DMS 273 (cell line): ENCODE measurements at regions not wholly inside any gene's neighbourhood (a gene's known extent, or its start where the extent isn't known, plus 50 kb on each side); places are given as distances from the start of the nearest gene placed in this dataset.
"Not testable (repeated sequence)": the region's sequence is repeated elsewhere in the genome, so short reads cannot be mapped to it uniquely, and the experiment has no call there.

Source experiments
- DNase-seq: peaks from one replicate; lab custom pipeline; 2025; ENCODE audit not compliant: unreplicated experiment; lab: John Stamatoyannopoulos, UW

DNA sequence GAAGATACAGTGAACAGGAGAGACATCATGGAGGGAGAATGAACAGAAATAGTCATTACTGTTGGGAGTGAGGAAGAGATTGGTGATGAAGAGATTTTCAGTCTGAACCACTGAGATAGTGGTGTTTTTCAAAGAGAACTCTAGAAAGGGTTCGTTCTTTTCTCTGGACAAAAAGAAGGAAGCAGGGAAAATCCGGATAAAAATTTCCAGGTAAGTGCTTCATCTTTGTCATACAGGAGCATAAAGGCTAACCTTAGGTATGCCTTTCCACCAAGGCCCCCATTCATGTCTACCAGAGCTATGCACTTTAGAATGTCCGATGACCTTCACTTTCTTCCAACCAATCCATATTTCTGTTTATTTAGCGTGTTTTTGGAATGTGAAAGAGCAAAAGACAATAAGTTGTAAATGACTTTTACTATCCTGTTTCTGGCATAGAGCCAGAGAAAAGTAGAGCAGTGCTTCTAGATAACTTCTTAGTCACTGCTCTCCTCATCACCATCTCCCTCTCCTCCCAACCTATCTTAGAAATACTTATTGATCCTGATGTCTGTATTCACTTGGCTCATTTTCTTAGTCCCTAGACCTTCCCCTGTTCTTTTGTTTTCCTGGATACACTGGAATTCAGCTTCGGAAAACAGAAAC, 116.5 kb downstream of the TTC6 start:
- no peak for DNase-seq

DNA sequence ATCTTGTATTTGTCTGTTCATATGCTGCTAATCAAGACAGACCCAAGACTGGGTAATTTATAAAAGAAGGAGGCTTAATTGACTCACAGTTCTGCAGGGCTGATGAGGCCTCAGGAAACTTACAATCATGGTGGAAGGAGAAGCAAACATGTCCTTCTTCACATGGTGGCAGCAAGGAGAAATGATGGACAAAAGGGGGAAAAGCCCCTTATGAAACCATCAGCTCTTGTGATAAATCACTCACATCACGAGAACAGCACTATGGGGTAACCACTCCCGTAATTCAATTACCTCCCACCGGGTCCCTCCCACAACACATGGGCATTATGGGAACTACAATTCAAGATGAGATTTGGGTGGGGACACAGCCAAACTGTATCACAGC, 117.0 kb downstream of the TTC6 start:
- not testable (repeated sequence) for DNase-seq

DNA sequence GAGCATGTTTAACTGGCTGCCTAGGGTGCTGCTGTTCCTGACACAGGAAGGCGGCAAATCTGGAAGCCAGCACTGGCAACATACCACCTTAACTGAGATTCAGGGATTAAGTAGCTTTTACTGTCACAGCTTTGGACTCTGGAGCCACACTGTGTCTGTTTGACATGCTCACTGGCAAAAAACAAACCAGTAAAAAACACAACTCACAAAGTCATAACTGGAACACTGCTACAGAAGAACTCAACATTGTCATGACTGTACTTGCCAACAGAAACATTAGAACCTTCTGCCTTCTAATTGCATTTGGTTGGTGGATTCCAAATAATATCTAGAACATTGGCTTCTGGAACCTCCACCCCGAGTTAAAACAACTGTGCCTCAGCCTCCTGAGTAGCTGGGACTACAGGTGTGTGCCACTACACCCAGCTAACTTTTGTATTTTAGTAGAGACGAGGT, 117.6 kb downstream of the TTC6 start:
- DNase-seq: no peak

DNA sequence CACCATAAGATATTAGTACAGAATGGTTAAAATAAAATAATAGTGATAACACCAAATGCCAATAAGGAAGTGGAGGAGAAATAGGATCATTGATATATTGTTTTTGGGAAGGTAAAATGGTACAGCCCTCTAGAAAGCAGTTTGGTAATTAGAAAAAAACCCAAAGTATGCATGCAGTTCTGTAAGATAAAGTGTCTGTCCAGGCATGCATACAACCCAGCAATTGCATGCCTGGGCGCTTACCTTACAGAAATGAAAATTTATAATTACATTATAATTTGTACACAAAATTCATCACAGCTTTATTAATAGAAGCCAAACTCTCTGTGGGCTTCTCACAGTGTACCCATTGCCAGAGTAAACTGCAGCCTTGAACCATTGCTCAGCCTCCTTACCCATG, 124.7 kb downstream of the TTC6 start:
- DNase-seq: no peak

DNA sequence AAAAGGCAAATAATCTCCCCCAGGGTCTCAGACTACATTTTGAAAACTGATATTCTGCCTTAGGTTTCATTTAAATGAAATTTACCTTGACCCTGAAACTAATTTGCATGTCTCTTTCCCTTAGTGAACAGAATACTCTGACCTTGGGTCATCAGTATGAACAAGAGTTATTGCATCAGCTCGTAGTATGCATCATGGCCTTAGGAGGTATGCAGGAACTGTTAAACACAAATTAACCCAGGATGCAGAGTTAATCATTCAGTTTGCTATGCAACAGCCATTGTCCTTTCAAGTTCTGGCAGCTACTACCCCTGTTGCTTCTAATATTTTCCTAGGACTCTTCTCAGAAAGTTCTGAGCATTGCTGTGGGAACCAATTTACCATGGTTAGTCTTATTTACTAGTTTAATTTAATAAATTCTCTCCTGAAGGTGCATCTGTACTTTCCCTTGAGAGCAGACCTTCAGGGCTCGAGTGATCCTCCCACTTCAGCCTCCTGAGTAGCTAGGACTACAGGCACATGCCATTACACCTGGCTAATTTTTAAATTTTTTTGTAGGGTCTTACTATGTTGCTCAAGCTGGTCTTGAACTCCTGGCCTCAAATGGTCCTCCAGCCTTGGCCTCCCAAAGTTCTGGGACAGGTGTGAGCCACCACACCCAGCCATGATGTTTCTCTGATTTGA, 126.7 kb downstream of the TTC6 start:
- no peak for DNase-seq

DNA sequence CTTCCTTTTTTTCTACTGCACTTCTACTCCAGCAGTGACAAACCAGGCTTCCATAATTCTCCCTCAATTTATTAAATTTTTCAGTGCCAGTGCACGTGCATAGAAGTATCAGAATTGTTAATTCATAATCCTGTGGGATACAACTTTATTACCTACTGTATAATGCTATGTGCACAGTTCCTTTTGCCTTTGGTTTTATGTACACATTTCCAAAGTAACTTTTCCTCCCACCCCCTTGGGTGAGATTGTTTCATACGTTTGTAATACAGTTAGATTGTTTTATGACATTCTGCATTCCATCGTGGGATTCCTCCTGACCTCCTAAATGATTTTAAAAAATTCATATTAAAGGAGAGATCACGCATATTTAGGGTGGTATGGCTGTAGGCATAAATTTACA, 128.1 kb downstream of the TTC6 start:
- no peak for DNase-seq

DNA sequence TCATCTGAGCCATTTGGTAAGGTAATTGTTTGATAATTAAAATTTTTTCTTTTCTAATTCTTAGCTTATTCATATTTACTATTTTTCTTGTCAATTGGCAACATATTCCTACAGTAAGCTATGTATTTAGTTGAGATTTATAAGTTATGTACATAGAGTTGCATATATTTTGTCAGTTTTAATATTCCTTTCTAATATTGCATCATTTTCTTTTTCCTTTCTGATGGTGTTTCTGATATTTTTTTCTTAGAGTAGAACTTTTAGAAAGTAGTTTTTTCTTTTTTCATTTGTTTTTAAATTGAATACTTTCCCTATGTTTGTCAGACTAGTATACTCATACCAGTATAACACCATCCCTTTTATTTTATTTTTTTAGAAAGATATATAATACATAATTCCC, 131.3 kb downstream of the TTC6 start:
- no peak for DNase-seq

DNA sequence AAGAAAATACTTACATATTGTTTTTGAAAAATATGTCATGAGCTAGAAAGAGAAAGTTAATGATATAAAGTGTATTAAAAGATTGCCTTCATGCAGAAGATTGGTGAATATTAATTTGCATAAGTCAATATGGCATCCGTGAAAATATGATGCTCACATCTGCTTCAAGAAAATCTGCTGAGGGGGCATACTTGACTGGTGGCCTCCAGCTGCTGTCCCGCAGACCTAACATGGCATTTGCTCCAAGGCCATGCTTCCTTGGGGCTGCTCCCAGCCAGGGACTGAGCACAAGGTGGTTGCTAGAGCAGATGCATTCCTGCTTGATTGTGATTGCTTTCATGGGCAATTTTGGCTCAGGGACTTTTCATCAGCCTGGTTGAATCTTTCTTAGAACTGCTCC, 133.8 kb downstream of the TTC6 start:
- no peak for DNase-seq

DNA sequence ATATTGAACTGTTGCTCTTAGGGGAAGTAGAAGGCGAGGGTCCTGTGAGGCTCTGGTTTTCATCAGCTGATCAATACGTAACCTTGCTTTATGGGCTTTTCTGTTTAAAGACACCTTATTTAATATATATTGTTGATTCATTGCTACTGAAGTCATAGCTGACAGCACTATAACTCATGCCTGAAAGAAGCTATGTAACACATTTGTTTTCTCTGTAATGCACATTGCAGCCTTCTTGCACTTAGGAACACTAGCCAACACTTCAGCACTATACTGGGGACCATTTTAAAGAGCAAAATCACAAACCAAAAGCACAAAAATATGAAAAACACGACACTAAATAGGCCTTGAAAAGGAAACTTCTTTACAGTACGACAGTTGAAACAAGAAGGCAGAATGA, 135.7 kb downstream of the TTC6 start:
- DNase-seq: no peak

DNA sequence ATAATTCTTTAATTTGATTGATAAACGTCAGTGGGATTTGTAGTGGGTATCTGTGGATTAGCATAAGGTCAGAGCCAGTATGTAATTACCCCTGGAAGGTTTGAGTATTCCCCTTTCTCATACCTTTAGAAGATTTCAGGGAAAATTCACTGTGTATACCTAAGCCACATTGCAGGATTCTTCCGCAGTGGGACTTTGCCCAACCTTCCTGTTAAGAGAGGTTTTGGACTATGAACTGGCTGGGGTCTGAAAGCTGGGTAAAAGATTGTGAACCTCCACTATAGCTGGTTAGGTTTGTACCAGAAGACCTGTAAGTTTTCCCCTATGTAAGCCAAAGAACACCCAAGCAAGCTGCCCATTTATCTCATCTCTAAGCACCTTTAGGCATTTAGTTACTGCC, 150.2 kb downstream of the TTC6 start:
- no peak for DNase-seq

DNA sequence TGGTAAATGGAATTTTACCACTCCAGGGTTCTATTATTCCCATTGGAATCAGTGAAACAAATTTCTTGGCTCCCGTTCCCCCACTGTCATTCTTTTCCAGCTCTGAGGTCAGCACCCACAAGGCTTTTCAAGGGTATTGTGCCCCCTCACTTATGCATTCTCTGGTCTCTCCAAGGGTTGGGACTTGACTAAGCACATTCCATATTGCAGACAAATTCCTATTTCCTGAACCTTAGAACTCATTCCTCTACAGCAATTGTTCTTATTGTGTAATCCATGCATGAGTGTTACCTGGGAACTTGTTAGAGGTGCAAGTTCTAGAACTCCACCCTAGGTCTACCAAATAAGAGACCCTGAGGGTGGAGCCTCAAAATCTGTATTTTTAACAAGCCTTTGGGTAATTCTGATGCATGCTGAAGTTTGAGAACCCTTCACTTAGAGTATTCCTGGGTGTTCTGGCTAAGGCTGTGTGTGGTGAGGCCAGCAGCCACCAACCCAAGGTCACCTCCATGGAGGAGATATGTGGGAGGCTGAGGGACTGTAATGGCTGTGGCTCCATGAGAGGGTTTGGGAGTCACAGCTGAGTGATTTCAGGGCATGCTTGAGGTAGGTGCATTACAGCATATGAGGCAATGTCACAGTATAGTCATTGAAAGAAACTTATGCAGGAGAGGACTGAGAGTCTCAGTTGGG, 150.9 kb downstream of the TTC6 start:
- no peak for DNase-seq

DNA sequence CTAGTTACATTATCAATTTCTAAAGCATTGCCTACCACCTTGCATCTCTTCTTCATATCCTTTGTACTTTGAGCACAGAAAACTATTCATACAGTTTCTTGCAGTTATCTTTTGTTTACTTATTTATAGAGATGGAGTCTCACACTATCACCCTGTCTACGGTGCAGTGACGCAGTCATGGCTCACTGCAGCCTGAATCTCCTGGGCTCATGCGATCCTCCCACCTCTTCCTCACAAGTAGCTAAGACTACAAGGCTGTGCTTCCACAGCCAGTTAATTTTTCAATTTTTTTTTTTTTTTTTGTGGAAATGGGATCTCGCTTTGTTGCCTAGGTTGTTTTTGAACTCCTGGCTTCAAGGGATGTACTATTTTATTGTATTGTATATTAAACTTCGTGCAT, 158.0 kb downstream of the TTC6 start:
- no peak for DNase-seq

DNA sequence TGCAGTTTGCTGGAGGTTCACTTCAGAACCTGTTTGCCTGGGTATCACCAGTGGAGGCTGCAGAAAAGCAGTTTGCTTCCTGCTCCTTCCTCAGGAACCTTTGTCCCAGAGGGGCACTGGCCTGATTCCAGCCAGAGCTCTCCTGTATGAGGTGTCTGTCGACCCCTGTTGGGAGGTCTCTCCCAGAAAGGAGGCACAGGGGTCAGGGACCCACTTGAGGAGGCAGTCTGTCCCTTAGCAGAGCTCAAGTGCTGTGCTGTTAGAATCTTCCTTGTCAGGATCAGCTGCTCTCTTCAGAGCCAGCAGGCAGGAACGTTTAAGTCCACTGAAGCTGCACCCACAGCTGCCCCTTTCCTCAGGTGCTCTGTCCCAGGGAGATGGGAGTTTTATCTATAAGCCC, 164.8 kb downstream of the TTC6 start:
- not testable (repeated sequence) for DNase-seq

DNA sequence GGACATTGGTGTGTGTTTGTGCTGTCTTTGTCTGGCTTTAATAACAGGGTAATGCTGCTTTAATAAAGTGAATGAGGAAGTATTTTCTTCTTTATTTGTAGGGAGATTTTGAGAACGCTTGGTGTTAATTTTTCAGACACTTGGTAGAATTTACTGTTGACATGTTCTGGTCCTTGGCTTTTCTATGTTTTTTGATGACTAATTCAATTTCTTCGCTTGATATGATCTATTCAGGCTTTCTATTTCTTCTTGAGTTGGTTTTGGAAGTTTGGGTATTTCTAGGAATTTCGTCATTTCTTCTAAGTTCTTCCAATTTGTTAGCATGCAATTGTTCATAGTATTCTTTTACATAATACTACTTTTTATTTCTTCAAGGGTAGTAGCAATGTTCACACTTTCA, 167.8 kb downstream of the TTC6 start:
- DNase-seq: no peak

DNA sequence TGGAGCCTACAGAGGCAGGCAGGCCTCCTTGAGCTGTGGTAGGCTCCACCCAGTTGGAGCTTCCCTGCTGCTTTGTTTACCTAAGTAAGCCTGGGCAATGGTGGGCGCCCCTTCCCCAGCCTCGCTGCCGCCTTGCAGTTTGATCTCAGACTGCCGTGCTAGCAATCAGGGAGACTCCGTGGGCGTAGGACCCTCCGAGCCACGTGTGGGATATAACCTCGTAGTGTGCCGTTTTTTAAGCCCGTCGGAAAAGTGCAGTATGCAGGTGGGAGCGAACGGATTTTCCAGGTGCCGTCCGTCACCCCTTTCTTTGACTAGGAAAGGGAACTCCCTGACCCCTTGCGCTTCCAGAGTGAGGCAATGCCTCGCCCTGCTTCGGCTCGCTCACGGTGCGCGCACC, 176.9 kb downstream of the TTC6 start:
- DNase-seq: not testable (repeated sequence)

DNA sequence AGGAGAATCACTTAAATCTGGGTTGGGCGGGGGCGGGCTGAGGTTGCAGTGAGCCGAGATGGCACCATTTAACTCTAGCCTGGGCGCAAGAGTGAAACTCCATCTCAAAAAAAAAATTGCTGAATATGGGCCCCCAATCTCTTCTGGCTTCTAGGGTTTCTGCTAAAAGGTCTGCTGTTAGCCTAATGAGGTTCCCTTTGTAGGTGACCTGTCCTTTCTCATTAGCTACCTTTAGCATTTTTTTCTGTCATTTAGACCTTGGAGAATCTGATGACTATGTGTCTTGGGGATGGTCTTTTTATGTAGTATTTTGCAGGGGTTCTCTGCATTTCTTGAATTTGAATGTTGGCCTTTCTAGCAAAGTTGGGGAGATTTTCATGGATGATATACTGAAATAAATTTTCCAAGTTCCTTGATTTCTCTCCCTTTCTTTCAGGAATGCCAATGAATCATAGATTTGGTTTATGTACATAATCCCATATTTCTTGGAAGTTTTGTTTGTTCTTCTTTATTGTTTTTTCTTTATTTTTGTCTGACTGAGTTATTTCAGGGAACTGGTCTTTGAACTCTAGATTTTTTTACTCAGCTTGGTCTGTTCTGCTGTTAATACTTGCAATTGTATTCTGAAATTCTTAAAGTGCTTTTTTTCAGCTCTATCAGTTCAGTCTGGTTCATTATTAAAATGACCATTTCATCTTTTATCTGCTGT, 181.5 kb downstream of the TTC6 start:
- DNase-seq: no peak

DNA sequence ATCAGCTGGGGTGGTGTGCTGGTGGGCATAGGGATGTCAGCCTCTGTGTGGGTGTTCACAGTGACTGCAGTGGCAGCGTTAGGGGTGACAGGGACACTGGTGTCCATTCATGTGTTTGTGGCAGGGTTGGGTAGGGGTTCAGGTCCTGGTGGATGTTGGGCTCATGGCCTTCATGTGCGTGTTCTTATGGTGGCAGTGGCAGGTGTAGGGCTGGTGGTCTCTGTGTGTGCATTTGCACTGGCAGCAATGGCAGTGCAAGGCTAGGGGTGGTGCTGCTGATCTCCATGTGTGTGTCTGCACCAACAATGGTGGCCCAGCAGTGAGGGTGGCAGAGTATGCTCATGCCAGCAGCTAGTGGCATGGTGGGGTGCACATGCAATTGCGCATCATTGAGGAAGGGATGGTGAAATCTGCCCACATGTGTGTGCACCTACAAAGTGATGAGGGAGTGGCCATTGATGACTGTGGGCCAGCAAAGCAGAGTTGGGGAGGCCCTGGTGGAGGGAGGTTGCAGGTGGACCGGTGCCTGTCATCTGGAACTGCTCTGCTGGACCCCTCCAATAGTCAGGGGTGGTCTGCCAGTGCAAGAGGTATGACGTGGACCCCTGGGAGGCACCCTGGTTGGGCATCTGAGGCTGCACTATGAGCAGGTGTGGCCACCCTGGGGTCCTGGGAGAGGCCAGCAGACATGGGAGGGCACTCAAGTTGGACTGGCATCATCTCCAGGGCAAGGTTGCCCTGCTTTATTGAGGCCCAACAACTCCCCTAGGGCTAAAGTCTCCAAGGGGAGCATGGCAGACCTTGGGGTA, 182.9 kb downstream of the TTC6 start:
- no peak for DNase-seq

DNA sequence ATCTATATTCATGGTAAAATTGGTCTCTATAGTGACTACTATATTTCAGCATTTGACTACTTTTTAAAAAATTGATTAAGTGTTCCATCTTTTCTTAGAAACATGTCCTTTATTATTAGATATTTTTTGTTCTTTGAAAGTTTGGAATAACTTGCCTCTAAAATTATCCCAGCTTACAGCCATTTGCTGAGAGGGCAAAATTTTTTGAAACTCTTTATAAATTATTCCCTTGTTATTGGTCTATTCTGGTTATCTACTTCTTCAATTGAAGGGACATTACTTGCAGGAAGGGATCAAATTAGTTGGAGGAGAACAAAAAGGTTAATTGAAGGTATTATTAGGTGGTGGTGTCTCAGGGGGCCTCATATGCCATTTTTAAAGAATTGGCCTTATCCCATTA, 184.1 kb downstream of the TTC6 start:
- no peak for DNase-seq

DNA sequence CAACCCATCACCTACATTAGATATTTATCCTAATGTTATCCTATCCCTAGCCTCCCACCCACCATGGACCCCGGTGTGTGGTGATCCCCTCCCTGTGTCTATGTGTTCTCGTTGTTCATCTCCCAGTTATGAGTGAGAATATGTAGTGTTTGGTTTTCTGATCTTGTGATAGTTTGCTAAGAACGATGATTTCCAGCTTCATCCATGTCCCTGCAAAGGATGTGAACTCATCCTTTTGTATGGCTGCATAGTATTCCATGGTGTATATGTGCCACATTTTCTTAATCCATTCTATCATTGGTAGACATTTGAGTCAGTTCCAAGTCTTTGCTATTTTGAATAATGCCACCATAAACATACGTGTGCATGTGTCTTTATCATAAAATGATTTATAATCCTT, 185.3 kb downstream of the TTC6 start:
- DNase-seq: not testable (repeated sequence)

DNA sequence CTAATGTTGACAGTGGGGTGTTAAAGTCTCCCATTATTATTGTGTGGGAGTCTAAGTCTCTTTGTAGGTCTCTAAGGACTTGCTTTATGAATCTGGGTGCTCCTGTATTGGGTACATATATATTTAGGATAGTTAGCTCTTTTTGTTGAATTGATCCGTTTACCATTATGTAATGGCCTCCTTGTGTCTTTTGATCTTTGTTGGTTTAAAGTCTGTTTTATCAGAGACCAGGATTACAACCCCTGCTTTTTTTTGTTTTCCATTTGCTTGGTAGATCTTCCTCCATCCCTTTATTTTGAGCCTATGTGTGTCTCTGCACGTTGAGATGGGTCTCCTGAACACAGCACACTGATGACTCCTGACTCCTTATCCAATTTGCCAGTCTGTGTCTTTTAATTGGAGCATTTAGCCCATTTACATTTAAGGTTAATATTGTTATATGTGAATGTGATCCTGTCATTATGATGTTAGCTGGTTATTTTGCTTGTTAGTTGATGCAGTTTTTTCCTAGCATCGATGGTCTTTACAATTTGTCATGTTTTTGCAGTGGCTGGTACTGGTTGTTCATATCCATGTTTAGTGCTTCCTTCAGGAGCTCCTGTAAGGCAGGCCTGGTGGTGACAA, 188.9 kb downstream of the TTC6 start:
- DNase-seq: not testable (repeated sequence)
